Endometrium (tissue), 2 donors: ENCODE measurements at regions not wholly inside any gene's neighbourhood (a gene's known extent, or its start where the extent isn't known, plus 50 kb on each side); places are given as distances from the start of the nearest gene placed in this dataset.
A peak's percentile ranks its signal among the peaks of the same experiment; 100 is the strongest.
"Not testable (repeated sequence)": the region's sequence is repeated elsewhere in the genome, so short reads cannot be mapped to it uniquely, and the experiment has no call there.

Experiments
- FAIRE-seq: peaks from 2 replicates; lab custom pipeline; 2012; peaks lifted over from hg19 to GRCh38; lab: Jason Lieb, UNC
- donor health status: control.
- donor health status: control.

- no peak for FAIRE-seq
Observed at GRCh38 chr4:11119474-11119873, 309.2 kb downstream of the HS3ST1 start.

- no peak for FAIRE-seq
Observed at GRCh38 chr4:11118513-11118912, 310.2 kb downstream of the HS3ST1 start.

GRCh38 chr4:11116940-11117339, 311.8 kb downstream of the HS3ST1 start:
- no peak for FAIRE-seq

DNA sequence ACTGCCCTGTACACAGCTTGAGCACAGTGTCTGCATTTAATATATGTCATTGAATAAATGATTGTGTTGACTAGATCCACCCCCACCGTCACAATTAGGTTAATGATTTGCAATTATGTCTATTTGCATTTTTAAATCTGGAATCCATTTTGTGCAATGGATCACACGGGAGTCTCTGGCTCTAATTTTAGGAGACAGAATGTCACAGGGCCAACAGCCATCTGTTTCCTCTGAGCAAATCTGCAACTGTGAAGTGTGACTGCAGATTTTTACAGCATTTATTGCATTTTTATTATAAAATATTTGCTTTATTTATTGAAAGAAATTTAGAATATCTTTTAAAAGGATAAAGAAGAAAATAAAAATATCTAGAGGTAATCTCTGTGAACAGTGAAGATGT, 316.8 kb downstream of the HS3ST1 start:
- FAIRE-seq, result no peak

DNA sequence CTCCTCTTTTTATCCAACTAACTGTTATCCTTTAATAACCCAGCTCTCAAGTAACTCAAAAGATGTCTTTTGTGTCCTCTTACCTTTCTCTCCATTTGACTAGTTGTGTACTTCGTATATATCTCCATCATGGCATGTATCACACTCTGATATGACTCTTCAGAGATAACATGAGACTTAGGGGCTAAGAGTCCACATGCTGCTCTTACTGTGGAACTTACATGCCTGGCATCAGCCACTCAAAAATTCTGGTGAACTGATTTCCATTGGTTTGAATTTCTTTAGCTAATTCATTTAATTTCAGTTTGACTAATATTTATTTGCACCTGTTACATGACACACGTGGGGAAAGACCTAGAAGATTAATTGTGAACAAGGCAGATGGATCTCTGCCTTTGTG, 317.3 kb downstream of the HS3ST1 start:
- FAIRE-seq, result no peak

GRCh38 chr4:11106759-11107158, 321.9 kb downstream of the HS3ST1 start:
- FAIRE-seq, result no peak

GRCh38 chr4:11106190-11106589, 322.5 kb downstream of the HS3ST1 start:
- no peak for FAIRE-seq

- FAIRE-seq, result no peak
Observed at GRCh38 chr4:11105715-11106114, 323.0 kb downstream of the HS3ST1 start.

DNA sequence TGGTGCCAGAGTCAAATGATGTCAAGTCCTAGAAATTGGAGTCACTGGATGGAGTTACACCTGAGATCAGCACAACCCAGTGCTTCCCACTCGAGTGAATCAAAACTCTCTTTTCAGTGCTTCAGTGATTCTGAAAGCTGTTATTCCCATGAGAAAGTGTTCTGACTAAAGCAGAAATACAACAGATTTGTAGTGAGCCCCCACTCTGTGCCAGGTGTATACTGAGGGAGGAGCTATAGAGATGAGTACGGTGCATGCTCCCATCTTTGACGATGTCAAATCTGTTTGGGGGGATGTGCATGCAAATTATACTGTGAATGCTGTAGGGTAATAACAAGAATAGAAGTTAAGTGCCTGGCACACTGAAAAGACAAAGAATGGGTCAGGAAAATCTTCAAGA, 330.2 kb downstream of the HS3ST1 start:
- no peak for FAIRE-seq

- no peak for FAIRE-seq
Observed at GRCh38 chr4:11097725-11098124, 331.0 kb downstream of the HS3ST1 start.

- no peak for FAIRE-seq
Observed at GRCh38 chr4:11081006-11081405, 347.7 kb downstream of the HS3ST1 start.

- peak; percentile 94 for FAIRE-seq
Observed at GRCh38 chr4:11079171-11079570, 349.5 kb downstream of the HS3ST1 start.

DNA sequence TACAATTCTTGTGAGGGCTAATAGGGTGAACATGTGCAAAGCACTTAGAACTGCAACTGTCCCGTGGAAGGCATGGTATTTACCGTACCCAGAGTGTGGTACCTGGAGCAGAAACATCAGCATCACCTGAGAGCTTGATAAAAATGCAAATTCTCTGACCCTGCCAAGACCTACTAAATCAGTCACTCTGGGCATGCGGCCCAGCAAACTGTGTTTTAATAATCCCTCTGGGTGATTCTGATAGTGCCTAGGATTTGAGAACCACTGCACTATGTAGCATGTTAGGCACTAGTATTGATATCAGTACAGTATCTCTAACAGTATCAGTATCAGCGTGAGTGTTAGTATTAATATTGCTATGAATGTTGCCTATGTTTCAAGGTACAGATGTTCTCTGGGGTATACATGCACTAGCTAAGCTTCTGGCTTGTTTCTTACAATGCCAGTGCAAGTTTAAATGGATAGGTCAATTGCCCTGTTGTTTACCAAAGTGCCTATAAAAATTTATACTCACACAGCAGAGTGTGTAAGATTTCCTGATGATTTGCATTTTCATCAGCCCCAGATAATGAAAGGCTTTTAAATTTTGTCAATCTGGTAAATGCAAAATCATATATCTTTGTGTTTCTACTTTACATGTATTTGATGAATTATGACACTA, 354.0 kb downstream of the HS3ST1 start:
- no peak for FAIRE-seq

DNA sequence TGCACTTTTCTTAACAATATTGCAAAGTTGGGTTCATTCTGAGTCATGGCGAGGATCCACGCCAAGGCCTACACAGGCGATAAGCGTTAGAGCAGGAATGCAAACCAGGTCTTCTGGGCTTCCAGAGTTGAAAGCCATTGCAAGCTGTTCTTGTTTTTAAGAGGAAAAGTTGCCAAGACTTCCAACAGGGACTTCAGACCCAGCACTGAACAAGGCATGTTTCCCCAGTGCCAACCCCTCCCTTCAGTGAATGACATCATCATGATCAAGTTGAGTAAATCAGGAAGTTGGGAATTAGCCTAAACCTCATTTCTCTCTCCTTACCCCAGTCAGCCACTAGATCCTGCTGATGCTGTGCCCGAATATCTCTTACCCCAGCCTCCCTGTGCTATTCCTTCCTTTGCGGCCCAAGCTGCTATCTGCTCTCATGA, 355.1 kb downstream of the HS3ST1 start:
- FAIRE-seq, result no peak

DNA sequence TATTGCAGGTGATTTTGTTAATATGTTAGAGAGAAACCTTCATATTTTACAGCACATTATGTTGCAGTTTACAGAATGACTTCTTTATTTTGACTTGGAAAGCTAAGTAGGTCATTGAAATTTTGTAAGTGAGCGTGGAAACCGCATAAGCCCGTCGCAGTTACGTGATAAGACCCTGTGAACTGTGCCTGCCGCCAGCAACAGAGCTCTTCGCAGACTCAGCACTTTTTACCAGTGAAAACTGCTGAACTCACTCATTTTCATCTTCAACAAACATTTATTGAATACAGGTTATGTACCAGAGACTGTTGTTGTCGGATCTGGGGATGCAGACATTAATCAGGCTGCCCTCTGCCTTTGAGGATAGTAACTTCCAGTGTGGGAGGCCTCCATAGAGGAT, 355.7 kb downstream of the HS3ST1 start:
- no peak for FAIRE-seq

DNA sequence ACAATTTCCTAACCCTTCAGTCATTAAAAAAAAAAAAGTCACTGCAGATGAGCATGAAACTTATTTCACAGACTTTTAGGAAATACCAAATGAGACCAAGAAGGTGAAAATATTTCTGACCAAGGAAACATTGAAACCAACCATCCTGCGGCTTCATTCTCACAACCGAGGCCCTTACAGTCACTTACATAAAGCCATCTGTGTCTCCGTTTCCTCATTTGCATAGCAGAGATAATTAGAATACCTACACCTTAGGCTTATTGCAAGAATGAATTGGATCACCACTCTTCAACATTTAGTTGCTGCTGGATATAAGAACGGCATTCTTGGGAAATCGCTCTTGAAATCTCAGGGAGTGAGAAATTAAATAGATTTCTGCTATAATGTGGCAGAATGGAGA, 356.2 kb downstream of the HS3ST1 start:
- no peak for FAIRE-seq

DNA sequence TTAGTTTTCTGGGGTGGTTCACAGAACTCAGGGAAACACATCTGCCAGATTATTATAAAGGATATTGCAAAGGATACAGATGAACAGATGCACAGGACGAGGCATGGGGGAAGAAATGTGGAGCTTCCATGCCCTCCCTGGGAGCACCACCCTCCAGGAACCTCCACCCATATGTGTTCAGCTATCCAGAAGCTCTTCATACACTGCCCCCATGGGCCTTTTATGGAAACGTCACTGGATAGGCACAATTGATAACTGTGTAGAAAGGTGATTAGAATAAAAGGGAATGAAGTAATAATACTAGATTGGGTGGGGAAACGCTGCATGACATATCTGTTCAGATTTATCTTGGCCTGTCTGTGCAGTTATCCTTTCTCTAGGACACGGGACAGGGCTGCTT, 357.9 kb downstream of the HS3ST1 start:
- FAIRE-seq, result no peak

DNA sequence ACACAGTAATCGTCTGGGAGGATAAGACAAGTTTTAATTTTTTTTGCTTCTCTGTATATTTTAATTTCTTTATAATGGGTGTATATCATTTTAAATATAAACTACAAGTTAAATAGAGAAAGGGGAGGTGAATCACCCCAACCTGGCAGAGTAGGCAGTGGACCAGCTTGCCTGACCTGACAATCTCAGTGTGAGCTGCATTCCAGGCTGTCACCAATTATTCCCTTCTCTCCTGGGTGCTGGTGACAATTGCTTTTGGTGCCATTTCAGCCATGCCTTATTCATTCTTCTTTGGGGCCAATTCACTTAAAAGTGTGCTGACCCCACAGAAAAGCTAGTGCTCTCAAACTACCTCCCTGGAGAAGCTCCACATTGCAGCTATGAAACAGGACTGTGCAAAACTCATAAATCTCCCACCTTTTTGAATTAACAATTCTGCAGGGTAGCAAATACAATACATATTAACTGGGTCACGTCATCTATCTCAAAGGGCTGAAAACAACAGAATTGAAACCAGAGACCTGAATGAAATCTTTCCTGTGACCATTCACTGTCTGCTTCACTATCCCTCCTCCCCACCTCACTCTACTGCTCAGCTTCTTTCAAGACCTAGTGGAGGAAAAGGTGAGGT, 359.0 kb downstream of the HS3ST1 start:
- no peak for FAIRE-seq

DNA sequence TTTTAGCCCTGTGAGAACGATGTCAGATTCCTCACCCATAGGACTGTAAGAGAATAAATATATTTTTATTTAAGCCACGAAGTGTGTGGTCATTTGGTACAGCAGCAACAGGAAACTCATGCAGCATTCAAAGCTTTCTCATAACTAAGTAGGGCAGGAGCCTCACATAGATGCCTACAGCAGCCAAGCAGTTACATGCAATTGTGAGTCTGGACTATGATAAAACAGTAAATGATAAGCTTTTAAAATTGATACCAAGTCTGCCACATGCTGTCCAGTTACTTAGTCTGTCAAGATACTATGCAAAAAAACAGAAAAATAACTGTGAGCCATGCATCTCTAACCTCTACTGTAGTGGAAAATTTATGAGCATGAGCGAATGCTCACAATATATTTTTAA, 359.6 kb downstream of the HS3ST1 start:
- FAIRE-seq, result no peak

GRCh38 chr4:11066584-11066983, 362.1 kb downstream of the HS3ST1 start:
- FAIRE-seq, result not testable (repeated sequence)

DNA sequence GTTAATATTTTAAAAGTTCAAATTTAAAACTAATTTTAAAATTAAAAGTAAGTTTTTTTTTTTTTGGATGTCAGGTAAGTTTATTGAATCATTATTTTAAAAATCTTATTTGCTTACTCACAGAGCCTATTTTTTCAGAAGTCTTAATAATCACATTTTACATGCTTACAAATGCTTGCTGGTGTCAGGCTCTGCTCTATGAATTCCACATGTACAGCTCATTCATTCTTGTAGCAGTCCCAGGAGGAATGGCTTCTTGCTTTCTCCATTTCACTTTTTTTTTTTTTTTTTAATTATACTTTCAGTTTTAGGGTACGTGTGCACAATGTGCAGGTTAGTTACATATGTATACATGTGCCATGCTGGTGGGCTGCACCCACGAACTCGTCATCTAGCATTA, 368.1 kb downstream of the HS3ST1 start:
- peak; percentile 26 for FAIRE-seq

GRCh38 chr4:11054937-11055336, 370.4 kb upstream of the CLNK start:
- not testable (repeated sequence) for FAIRE-seq

GRCh38 chr4:11053601-11054220, 369.1 kb upstream of the CLNK start:
- no peak for FAIRE-seq

- FAIRE-seq, result no peak
Observed at GRCh38 chr4:11051181-11051580, 366.6 kb upstream of the CLNK start.
